Right lobe of liver (tissue), 6 donors: ENCODE measurements at regions not wholly inside any gene's neighbourhood (a gene's known extent, or its start where the extent isn't known, plus 50 kb on each side); places are given as distances from the start of the nearest gene placed in this dataset.
A peak's percentile ranks its signal among the peaks of the same experiment; 100 is the strongest.

ENCODE experiments used
- ATAC-seq, 4 donors: fragments of 200-7000 bp; cut with Tn5 transposase; one replicate each; pipeline ENCODE4 v1.9.1; 2020; ENCODE audit warnings: mild to moderate bottlenecking in 4 of 4, moderate library complexity in 4 of 4
- DNase-seq, 3 donors: peaks; one replicate each; pipeline ENCODE4 v3.0.0-alpha.2; 2020
- H3K27ac ChIP-seq, 3 donors: fragments of 200-600 bp; one replicate each; pipeline ENCODE4 v1.8.0; 2022
- H3K27me3 ChIP-seq, 2 donors: fragments of 200-600 bp; one replicate each; pipeline ENCODE4 v1.8.0; 2022
- H3K36me3 ChIP-seq, 4 donors: fragments of 200-600 bp; sonication (generic) in 1 of 4; one replicate each; pipeline versions ENCODE4 v1.5.1 to v1.8.0; 2017 to 2022; ENCODE audit warnings: control low read depth in 1 of 4
- H3K4me1 ChIP-seq, 4 donors: fragments of 200-600 bp; sonication (generic) in 1 of 4; one replicate each; pipeline versions ENCODE4 v1.5.1 to v1.8.0; 2017 to 2022; ENCODE audit warnings: control low read depth in 1 of 4
- H3K4me3 ChIP-seq, 3 donors: fragments of 200-600 bp; one replicate each; pipeline ENCODE4 v1.8.0; 2022
- H3K9me3 ChIP-seq, 4 donors: fragments of 200-600 bp; sonication (generic) in 1 of 4; one replicate each; pipeline versions ENCODE4 v1.5.1 to v1.8.0; 2017 to 2022; ENCODE audit warnings: control low read depth in 1 of 4
- CTCF ChIP-seq, 4 donors: fragments of 200-600 bp in 3 of 4; fragments of 450-650 bp in 1 of 4; IDR thresholded peaks; one replicate each; pipeline versions ENCODE4 v1.5.1 to v1.8.0; 2016 to 2022; ENCODE audit warnings: antibody characterized with exemption in 4 of 4, mild to moderate bottlenecking in 2 of 4
- POLR2A ChIP-seq: fragments of 450-650 bp; IDR thresholded peaks from one replicate; pipeline ENCODE4 v1.6.1; 2017; ENCODE audit warnings: antibody characterized with exemption, mild to moderate bottlenecking
- WGBS: methylation state at CpG from one replicate; pipeline ENCODE4 v1.1.6; 2018; ENCODE audit warnings: low coverage, low lambda C conversion rate; ENCODE audit not compliant: insufficient coverage; ENCODE audit errors: missing lambda C conversion rate; 5-methylcytosine and 5-hydroxymethylcytosine counted together
- intact Hi-C, 2 donors: fragments of 100-400 bp; cut with DNase I; formaldehyde crosslinking; loops; one replicate each; pipeline versions ENCODE4 v1.11.2 to v1.14.1; 2022
- donor health status: DM: no; HTN: yes; CAD: no.
- donor health status: DM: no; HTN: no; CAD: no.
- donor health status: DM: no; HTN: no; CAD: no.
- donor health status: DM: no; HTN: yes; CAD: no.
- donor health status: DM: no; HTN: yes; CAD: no.

GRCh38 chr3:35417080-35417479 is 222.2 kb upstream of the ARPP21 start:
- intact Hi-C loops: no loop called here
- DNase-seq: peak in 1 of 3 donors; percentile 21
- WGBS: 30% methylated on average over 2 of the region's 2 CpGs

GRCh38 chr3:35422101-35422500 is 217.2 kb upstream of the ARPP21 start:
- no peak for DNase-seq
- Histone ChIP-seq H3K4me1 (peaks cover 0 to 5% (median 0%) of the 10 kb centered on the region in 4 donors), H3K9me3 (no peaks in the 10 kb centered on the region), H3K4me3 (no peak overlapping the region), H3K27me3 (no peaks in the 10 kb centered on the region), H3K27ac (no peak overlapping the region), H3K36me3 (no peaks in the 10 kb centered on the region)
- ATAC-seq: no peak
- intact Hi-C loops: no loop called here
- TF ChIP-seq POLR2A (no peak), CTCF (IDR thresholded peaks at IDR 0.05) (no peak)
- WGBS: 92% methylated on average over 1 of the region's 1 CpG

More at GRCh38 chr3:35417080-35417479, 222.2 kb upstream of the ARPP21 start:
- H3K36me3 ChIP-seq: no peaks in the 10 kb centered on the region
- peak; percentile 60 to 95 (median 86) for ATAC-seq
- H3K4me1 ChIP-seq: peaks cover 0 to 5% (median 0%) of the 10 kb centered on the region in 4 donors
- no peaks in the 10 kb centered on the region for H3K9me3 ChIP-seq
- no peak overlapping the region for H3K27ac ChIP-seq
- H3K27me3 ChIP-seq: no peaks in the 10 kb centered on the region
- H3K4me3 ChIP-seq: no peak overlapping the region
- TF ChIP-seq CTCF (IDR thresholded peaks at IDR 0.05) (no peak), POLR2A (no peak)

GRCh38 chr3:35422836-35423601 is 216.3 kb upstream of the ARPP21 start:
- no peak for ATAC-seq

GRCh38 chr3:35426366-35426958 is 212.9 kb upstream of the ARPP21 start:
- H3K9me3 ChIP-seq: no peaks in the 10 kb centered on the region
- H3K27ac ChIP-seq: no peak overlapping the region
- no peak for TF ChIP-seq CTCF (IDR thresholded peaks at IDR 0.05)
- no peak for TF ChIP-seq POLR2A
- no peaks in the 10 kb centered on the region for H3K4me1 ChIP-seq
- no peaks in the 10 kb centered on the region for H3K27me3 ChIP-seq
- no peak for ATAC-seq
- no peaks in the 10 kb centered on the region for H3K36me3 ChIP-seq
- no peak for DNase-seq
- WGBS: 73% methylated on average over 3 of the region's 3 CpGs
- H3K4me3 ChIP-seq: no peak overlapping the region
- intact Hi-C loops: no loop called here

More at GRCh38 chr3:35422836-35423601, 216.3 kb upstream of the ARPP21 start:
- WGBS: 59% methylated on average over 6 of the region's 6 CpGs
- no peak overlapping the region for H3K4me3 ChIP-seq
- TF ChIP-seq CTCF (IDR thresholded peaks at IDR 0.05) (no peak), POLR2A (no peak)
- no peak overlapping the region for H3K27ac ChIP-seq
- H3K36me3 ChIP-seq: no peaks in the 10 kb centered on the region
- intact Hi-C loops: no loop called here
- no peaks in the 10 kb centered on the region for H3K4me1 ChIP-seq
- no peak for DNase-seq
- H3K9me3 ChIP-seq: no peaks in the 10 kb centered on the region
- no peaks in the 10 kb centered on the region for H3K27me3 ChIP-seq
